ENCODE measurements at regions not wholly inside any gene's neighbourhood (a gene's known extent, or its start where the extent isn't known, plus 50 kb on each side); places are given as distances from the start of the nearest gene placed in this dataset.

GRCh38 chr12:31227401-31227981, 98.5 kb downstream of the SINHCAF start:
- TF ChIP-seq ARNTL (CRISPR knock-in tag; IDR thresholded peaks at IDR 0.05; ENCODE audit: borderline replicate concordance, low read depth) (no peak), CREB5 (CRISPR knock-in tag; IDR thresholded peaks at IDR 0.05; ENCODE audit: low read depth) (no peak), TCF4 (CRISPR knock-in tag; IDR thresholded peaks at IDR 0.05; ENCODE audit: borderline replicate concordance) (no peak), ISL1 (CRISPR knock-in tag; IDR thresholded peaks at IDR 0.05) (no peak), PPARA (CRISPR knock-in tag; IDR thresholded peaks at IDR 0.05; ENCODE audit: borderline replicate concordance) (no peak), GLIS3 (CRISPR knock-in tag; IDR thresholded peaks at IDR 0.05) (no peak), ZFP30 (CRISPR knock-in tag; IDR thresholded peaks at IDR 0.05) (no peak), SNAI2 (CRISPR knock-in tag; IDR thresholded peaks at IDR 0.05) (no peak)
- TF ChIP-seq, protein P1, sequence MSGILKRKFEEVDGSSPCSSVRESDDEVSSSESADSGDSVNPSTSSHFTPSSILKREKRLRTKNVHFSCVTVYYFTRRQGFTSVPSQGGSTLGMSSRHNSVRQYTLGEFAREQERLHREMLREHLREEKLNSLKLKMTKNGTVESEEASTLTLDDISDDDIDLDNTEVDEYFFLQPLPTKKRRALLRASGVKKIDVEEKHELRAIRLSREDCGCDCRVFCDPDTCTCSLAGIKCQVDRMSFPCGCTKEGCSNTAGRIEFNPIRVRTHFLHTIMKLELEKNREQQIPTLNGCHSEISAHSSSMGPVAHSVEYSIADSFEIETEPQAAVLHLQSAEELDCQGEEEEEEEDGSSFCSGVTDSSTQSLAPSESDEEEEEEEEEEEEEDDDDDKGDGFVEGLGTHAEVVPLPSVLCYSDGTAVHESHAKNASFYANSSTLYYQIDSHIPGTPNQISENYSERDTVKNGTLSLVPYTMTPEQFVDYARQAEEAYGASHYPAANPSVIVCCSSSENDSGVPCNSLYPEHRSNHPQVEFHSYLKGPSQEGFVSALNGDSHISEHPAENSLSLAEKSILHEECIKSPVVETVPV (CRISPR knock-in tag; IDR thresholded peaks at IDR 0.05), result no peak
- TF ChIP-seq, protein P2, sequence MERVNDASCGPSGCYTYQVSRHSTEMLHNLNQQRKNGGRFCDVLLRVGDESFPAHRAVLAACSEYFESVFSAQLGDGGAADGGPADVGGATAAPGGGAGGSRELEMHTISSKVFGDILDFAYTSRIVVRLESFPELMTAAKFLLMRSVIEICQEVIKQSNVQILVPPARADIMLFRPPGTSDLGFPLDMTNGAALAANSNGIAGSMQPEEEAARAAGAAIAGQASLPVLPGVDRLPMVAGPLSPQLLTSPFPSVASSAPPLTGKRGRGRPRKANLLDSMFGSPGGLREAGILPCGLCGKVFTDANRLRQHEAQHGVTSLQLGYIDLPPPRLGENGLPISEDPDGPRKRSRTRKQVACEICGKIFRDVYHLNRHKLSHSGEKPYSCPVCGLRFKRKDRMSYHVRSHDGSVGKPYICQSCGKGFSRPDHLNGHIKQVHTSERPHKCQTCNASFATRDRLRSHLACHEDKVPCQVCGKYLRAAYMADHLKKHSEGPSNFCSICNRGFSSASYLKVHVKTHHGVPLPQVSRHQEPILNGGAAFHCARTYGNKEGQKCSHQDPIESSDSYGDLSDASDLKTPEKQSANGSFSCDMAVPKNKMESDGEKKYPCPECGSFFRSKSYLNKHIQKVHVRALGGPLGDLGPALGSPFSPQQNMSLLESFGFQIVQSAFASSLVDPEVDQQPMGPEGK (CRISPR knock-in tag; IDR thresholded peaks at IDR 0.05; ENCODE audit: borderline replicate concordance), result no peak

Measured in SK-N-SH treated with all-trans-retinoic acid at 6 μM for 48 hours (cell line).